Caco-2 (cell line): ENCODE measurements at regions not wholly inside any gene's neighbourhood (a gene's known extent, or its start where the extent isn't known, plus 50 kb on each side); places are given as distances from the start of the nearest gene placed in this dataset.

Source experiments
- BruUV-seq: library from RNA; stranded (reverse); fragments of 400-500 nt; replicated peaks from 2 replicates; lab custom pipeline; 2021; lab: Mats Ljungman, UMichigan
- CTCF ChIA-PET: fragments of 300-600 bp; sonication (Branson Sonifier 250); formaldehyde crosslinking; loops from one replicate; lab custom pipeline; 2022; ENCODE audit warnings: antibody characterized with exemption; lab: Charles Lee
- POLR2A ChIA-PET: fragments of 300-600 bp; sonication (Branson Sonifier 250); formaldehyde crosslinking; loops from one replicate; lab custom pipeline; 2022; ENCODE audit warnings: antibody characterized with exemption; lab: Charles Lee
- DNase-seq, 2 experiments: peaks; one replicate each; pipeline versions ENCODE4 v3.0.0 to v3.0.0-alpha.2; 2020 to 2022
- H3K27me3 ChIP-seq: replicated peaks from 2 replicates; pipeline ENCODE4 v1.6.0; 2011; ENCODE audit warnings: low read length; ENCODE audit not compliant: control insufficient read depth, insufficient read depth
- H3K36me3 ChIP-seq: 2 replicates; pipeline ENCODE4 v1.5.1; 2011; ENCODE audit warnings: low read length; ENCODE audit not compliant: control insufficient read depth, insufficient read depth
- H3K4me1 ChIP-seq: fragments of 250-450 bp; sonication (Bioruptor Pico); 2 replicates; pipeline ENCODE4 v1.5.1; 2020; ENCODE audit warnings: mild to moderate bottlenecking
- H3K4me3 ChIP-seq: 2 replicates; pipeline ENCODE4 v1.5.1; 2011; ENCODE audit warnings: low read depth, mild to moderate bottlenecking, control low read depth, low read length
- H3K9me3 ChIP-seq: fragments of 250-450 bp; sonication (Bioruptor Pico); 2 replicates; pipeline ENCODE4 v1.5.1; 2020; ENCODE audit warnings: mild to moderate bottlenecking, moderate library complexity
- H3K27ac Mint-ChIP-seq: one replicate; pipeline ENCODE4 v1.8.0; 2022; ENCODE audit warnings: mixed read lengths; ENCODE audit not compliant: unreplicated experiment
- H3K27me3 Mint-ChIP-seq: one replicate; pipeline ENCODE4 v1.8.0; 2022; ENCODE audit warnings: mixed read lengths; ENCODE audit not compliant: insufficient read depth, unreplicated experiment
- H3K36me3 Mint-ChIP-seq: one replicate; pipeline ENCODE4 v1.8.0; 2022; ENCODE audit warnings: mild to moderate bottlenecking, mixed read lengths; ENCODE audit not compliant: insufficient read depth, unreplicated experiment
- H3K4me1 Mint-ChIP-seq: one replicate; pipeline ENCODE4 v1.8.0; 2022; ENCODE audit warnings: low read depth, mixed read lengths; ENCODE audit not compliant: unreplicated experiment
- H3K4me3 Mint-ChIP-seq: one replicate; pipeline ENCODE4 v1.8.0; 2022; ENCODE audit warnings: mild to moderate bottlenecking, moderate library complexity, mixed read lengths; ENCODE audit not compliant: unreplicated experiment
- H3K9me3 Mint-ChIP-seq: one replicate; pipeline ENCODE4 v1.8.0; 2022; ENCODE audit warnings: mixed read lengths; ENCODE audit not compliant: unreplicated experiment
- CTCF ChIP-seq, 2 experiments: fragments of 200-600 bp in 1 of 2; IDR thresholded peaks; 1 replicate in 1 of 2; 2 replicates in 1 of 2; pipeline versions ENCODE4 v1.5.1 to v1.8.0; 2011 to 2022; ENCODE audit warnings: antibody characterized with exemption in 1 of 2, control low read depth in 1 of 2, inconsistent platforms in 1 of 2, low read depth in 1 of 2, low read length in 1 of 2, mild to moderate bottlenecking in 1 of 2, moderate library complexity in 1 of 2; ENCODE audit not compliant: insufficient read depth in 1 of 2, severe bottlenecking in 1 of 2, unreplicated experiment in 1 of 2
- intact Hi-C: fragments of 100-400 bp; cut with micrococcal nuclease; formaldehyde crosslinking; loops from one replicate; pipeline ENCODE4 v1.10.0; 2022; ENCODE audit not compliant: unreplicated experiment

- H3K27ac Mint-ChIP-seq = no peak overlapping the region
- H3K4me1 Mint-ChIP-seq = no peaks in the 10 kb centered on the region
- no peaks in the 10 kb centered on the region for H3K9me3 ChIP-seq
- no peak for DNase-seq
- H3K36me3 Mint-ChIP-seq = no peaks in the 10 kb centered on the region
- no peaks in the 10 kb centered on the region for H3K4me1 ChIP-seq
- H3K27me3 ChIP-seq = no peaks in the 10 kb centered on the region
- ChIA-PET CTCF (no interaction called here), POLR2A (no interaction called here)
- TF ChIP-seq CTCF (IDR thresholded peaks at IDR 0.05; ENCODE audit: insufficient read depth in 1 of 2, low read depth in 1 of 2, low read length in 1 of 2, severe bottlenecking in 1 of 2, unreplicated experiment in 1 of 2) = no peak
- intact Hi-C loops = no loop called here
- H3K27me3 Mint-ChIP-seq = no peaks in the 10 kb centered on the region
- no peak overlapping the region for H3K4me3 ChIP-seq
- no peak overlapping the region for H3K4me3 Mint-ChIP-seq
- BruUV-seq = no TSS peak
- no peaks in the 10 kb centered on the region for H3K36me3 ChIP-seq
- no peaks in the 10 kb centered on the region for H3K9me3 Mint-ChIP-seq
Measured at GRCh38 chr9:11749396-11749795, 943.8 kb upstream of the TYRP1 start.

- Histone ChIP-seq H3K9me3 (no peaks in the 10 kb centered on the region), H3K4me1 (no peaks in the 10 kb centered on the region), H3K36me3 (no peaks in the 10 kb centered on the region), H3K4me3 (no peak overlapping the region), H3K27me3 (no peaks in the 10 kb centered on the region)
- POLR2A ChIA-PET = no interaction called here
- Mint-ChIP-seq H3K4me3 (no peak overlapping the region), H3K36me3 (no peaks in the 10 kb centered on the region), H3K4me1 (no peaks in the 10 kb centered on the region), H3K27me3 (no peaks in the 10 kb centered on the region), H3K27ac (no peak overlapping the region), H3K9me3 (no peaks in the 10 kb centered on the region)
- TF ChIP-seq CTCF (IDR thresholded peaks at IDR 0.05; ENCODE audit: insufficient read depth in 1 of 2, low read depth in 1 of 2, low read length in 1 of 2, severe bottlenecking in 1 of 2, unreplicated experiment in 1 of 2) = no peak
- CTCF ChIA-PET = no interaction called here
- no peak for DNase-seq
- no TSS peak for BruUV-seq
- intact Hi-C loops = no loop called here
Measured at GRCh38 chr9:11755951-11756350, 937.2 kb upstream of the TYRP1 start.

GRCh38 chr9:11757408-11757807 lies 935.8 kb upstream of the TYRP1 start:
- H3K27ac Mint-ChIP-seq = no peak overlapping the region
- no peaks in the 10 kb centered on the region for H3K4me1 Mint-ChIP-seq
- ChIA-PET POLR2A (no interaction called here), CTCF (no interaction called here)
- intact Hi-C loops = no loop called here
- no peak for DNase-seq
- no peaks in the 10 kb centered on the region for H3K27me3 Mint-ChIP-seq
- H3K36me3 ChIP-seq = no peaks in the 10 kb centered on the region
- no peaks in the 10 kb centered on the region for H3K9me3 ChIP-seq
- H3K4me3 ChIP-seq = no peak overlapping the region
- TF ChIP-seq CTCF (IDR thresholded peaks at IDR 0.05; ENCODE audit: insufficient read depth in 1 of 2, low read depth in 1 of 2, low read length in 1 of 2, severe bottlenecking in 1 of 2, unreplicated experiment in 1 of 2) = no peak
- no peaks in the 10 kb centered on the region for H3K4me1 ChIP-seq
- no peaks in the 10 kb centered on the region for H3K27me3 ChIP-seq
- H3K4me3 Mint-ChIP-seq = no peak overlapping the region
- no peaks in the 10 kb centered on the region for H3K36me3 Mint-ChIP-seq
- H3K9me3 Mint-ChIP-seq = no peaks in the 10 kb centered on the region
- no TSS peak for BruUV-seq
